GM12873 (cell line): ENCODE measurements at regions not wholly inside any gene's neighbourhood (a gene's known extent, or its start where the extent isn't known, plus 50 kb on each side); places are given as distances from the start of the nearest gene placed in this dataset.

ENCODE experiments used
- TF ChIP-seq, protein P1 (sequence below): IDR thresholded peaks from 2 replicates; pipeline ENCODE4 v1.5.1; 2012; ENCODE audit warnings: low read depth, mild to moderate bottlenecking, moderate library complexity, low read length, control low read depth; ENCODE audit not compliant: insufficient read depth; ENCODE audit errors: missing control alignments

DNA sequence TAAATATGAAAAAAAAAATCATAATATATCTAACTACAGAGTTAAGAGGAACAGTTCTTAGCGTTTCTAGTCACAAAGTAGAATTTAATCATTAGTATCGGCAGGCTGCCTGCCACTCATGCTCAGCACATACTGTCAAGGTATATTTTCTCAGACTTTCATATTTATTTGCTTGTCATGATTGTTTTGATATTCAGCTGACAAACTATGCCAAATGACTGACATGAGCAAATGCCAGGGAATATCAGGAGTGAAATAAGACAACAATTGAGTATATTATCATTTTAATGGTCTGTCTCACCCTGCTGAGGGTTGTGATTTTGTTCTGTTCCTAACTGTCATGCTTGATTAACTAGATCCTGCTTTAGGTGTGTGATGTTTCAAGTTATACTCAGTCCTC is 395.0 kb upstream of the SPOCK3 start:
- TF ChIP-seq, protein P1, sequence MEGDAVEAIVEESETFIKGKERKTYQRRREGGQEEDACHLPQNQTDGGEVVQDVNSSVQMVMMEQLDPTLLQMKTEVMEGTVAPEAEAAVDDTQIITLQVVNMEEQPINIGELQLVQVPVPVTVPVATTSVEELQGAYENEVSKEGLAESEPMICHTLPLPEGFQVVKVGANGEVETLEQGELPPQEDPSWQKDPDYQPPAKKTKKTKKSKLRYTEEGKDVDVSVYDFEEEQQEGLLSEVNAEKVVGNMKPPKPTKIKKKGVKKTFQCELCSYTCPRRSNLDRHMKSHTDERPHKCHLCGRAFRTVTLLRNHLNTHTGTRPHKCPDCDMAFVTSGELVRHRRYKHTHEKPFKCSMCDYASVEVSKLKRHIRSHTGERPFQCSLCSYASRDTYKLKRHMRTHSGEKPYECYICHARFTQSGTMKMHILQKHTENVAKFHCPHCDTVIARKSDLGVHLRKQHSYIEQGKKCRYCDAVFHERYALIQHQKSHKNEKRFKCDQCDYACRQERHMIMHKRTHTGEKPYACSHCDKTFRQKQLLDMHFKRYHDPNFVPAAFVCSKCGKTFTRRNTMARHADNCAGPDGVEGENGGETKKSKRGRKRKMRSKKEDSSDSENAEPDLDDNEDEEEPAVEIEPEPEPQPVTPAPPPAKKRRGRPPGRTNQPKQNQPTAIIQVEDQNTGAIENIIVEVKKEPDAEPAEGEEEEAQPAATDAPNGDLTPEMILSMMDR: no peak

DNA sequence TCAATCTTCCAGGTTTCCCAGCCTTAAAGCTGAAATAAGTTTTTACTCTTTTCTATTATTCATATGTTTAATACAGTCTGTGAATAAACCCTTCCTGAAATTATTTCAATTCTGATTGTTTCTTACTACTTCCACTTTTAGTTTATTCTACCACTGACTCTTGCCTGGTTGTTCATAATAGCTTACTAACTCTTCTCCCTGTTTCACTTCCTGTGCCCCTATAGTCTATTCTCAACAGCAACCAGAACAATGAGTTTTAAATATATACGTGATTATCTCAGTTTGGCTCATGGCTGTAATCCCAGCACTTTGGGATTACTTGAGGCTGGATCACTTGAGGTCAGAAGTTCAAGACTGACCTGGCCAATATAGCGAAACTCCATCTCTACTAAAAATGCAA is 408.0 kb upstream of the SPOCK3 start:
- TF ChIP-seq, protein P1: no peak

DNA sequence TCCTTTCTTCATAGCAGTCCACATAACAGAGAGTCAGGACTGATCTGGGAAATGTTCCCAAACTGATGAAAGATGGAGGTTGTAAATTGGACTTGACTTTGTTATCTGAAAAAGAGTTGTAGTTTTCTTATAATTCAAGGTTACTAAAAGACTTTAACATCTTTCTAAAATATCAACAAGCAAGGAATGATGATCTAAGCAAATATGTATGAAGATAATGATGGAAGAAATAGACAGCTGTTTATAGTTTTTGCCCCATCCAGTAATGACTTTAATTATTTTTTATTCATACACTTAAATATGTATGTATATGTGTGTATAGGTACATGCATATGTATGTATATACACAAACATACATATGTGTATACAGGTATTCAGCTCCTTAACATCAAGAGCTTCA is 411.1 kb upstream of the SPOCK3 start:
- TF ChIP-seq, protein P1: no peak

DNA sequence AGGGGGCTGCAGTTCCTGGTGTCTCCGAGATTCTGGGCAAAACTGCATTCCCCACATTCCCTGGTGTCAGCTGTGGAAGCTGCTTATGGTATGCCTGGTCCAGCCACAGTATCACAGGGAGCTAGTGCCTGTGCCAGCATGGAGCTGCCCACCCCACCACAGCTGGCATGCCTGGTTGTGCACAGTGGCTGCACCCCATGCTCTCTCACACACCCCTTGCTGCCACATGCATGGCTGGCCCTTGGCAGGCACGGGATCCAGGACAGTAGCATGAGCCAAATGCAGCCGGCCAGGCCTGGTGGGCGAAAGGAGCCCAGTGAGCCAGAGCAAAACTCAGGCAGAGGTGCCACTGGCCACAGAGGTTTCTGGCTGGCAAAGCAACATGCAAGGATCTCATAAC is 418.0 kb upstream of the SPOCK3 start:
- TF ChIP-seq, protein P1: no peak

DNA sequence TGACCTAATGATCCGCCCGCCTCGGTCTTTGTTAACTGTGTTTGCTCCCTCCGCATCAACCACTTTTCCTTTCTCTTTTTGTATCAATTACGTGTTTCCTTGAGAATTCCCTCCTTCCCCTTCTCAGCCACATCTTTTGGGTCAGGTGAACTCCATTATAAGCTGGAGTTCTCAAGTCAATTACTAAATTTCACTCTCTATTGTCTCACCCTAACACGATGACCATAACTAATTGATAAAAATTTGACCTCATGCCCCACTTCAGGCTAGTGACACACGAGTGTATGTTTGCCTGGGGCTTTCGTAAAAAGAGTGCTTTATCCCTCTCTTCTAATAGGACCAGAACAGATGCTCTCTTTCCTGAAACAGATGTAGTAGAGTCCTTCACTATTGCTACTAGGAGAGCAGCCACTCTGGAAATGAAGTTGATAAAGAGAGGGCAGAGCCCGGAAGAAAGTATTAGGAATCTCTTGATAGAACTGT is 403.6 kb upstream of the ANXA10 start:
- TF ChIP-seq, protein P1: no peak

DNA sequence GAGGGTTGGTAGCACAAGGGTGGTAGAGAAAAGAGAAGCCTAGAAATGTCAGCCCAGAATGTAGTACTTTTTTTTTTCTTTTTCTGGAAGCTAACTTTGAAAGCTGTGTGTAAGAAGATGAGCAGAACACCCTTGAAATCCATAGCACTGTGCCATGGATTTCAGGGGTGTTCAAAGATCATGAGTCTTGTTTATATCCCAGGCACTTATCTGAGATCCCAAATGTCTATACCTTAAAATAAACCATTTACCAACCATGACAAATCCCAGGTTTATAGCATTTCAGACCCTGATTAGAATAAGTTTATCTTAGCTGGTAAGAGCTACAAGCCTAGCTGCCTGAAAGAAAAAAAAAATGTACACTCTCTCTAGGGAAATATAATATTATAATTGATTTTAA is 389.9 kb upstream of the ANXA10 start:
- TF ChIP-seq, protein P1: no peak

DNA sequence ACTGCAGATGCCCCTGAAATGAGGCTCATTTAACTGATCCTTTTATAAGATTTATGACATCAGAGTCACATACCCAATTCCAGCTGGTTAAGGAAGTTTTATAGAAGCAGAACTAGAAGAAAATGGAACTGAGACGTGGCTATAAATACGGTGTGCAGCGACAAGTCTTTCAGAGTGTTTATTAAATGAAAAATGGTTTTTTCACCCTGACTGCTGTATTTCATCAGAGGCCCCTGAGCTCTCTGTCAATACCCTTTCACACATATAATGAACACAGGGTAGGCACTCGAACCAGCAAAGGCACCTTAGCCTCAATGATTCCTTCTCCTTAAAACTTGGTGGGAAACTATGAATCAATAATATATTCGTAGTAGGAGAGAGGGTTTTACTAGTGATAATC is 380.8 kb upstream of the ANXA10 start:
- TF ChIP-seq, protein P1: no peak
